ENCODE measurements at regions not wholly inside any gene's neighbourhood (a gene's known extent, or its start where the extent isn't known, plus 50 kb on each side); places are given as distances from the start of the nearest gene placed in this dataset.

- H3K4me1 ChIP-seq (ENCODE audit: insufficient read depth, low read length), result no peaks in the 10 kb centered on the region
- no peaks in the 10 kb centered on the region for H4K20me1 ChIP-seq (ENCODE audit: insufficient read depth, low read length)
- H3K4me3 ChIP-seq (ENCODE audit: low read depth in 1 of 2, low read length in 2 of 2), result no peak overlapping the region
- no peaks in the 10 kb centered on the region for H3K9me3 ChIP-seq (ENCODE audit: insufficient read depth, low read length, severe bottlenecking)
- no peak overlapping the region for H2AFZ ChIP-seq (ENCODE audit: low read depth, low read length)
- H3K27ac ChIP-seq (ENCODE audit: low read length), result no peak overlapping the region
- H3K79me2 ChIP-seq (ENCODE audit: insufficient read depth, low read length), result no peaks in the 10 kb centered on the region
- no peak for TF ChIP-seq EZH2 (IDR thresholded peaks at IDR 0.05; ENCODE audit: borderline replicate concordance, low read depth, low read length, severe bottlenecking)
- TF ChIP-seq CTCF (IDR thresholded peaks at IDR 0.05; ENCODE audit: borderline replicate concordance, extremely low read depth, low read length, poor library complexity, severe bottlenecking), result no peak
- no peak for ATAC-seq (ENCODE audit: insufficient read depth, low read depth)
- no peak overlapping the region for H3K4me2 ChIP-seq (ENCODE audit: insufficient read depth, low read length)
- DNase-seq, result no peak
- no peak overlapping the region for H3K9ac ChIP-seq (ENCODE audit: low read depth, low read length)
- no peaks in the 10 kb centered on the region for H3K36me3 ChIP-seq (ENCODE audit: insufficient read depth, low read length)
- H3K27me3 ChIP-seq (ENCODE audit: insufficient read depth, low read length, poor library complexity), result no peaks in the 10 kb centered on the region
Observed at GRCh38 chr14:100955201-100955600, 51.7 kb upstream of the RTL1 start.

- Histone ChIP-seq H2AFZ (ENCODE audit: low read depth, low read length) (no peak overlapping the region), H3K4me3 (ENCODE audit: low read depth in 1 of 2, low read length in 2 of 2) (no peak overlapping the region), H3K27me3 (ENCODE audit: insufficient read depth, low read length, poor library complexity) (no peaks in the 10 kb centered on the region), H4K20me1 (ENCODE audit: insufficient read depth, low read length) (no peaks in the 10 kb centered on the region), H3K9me3 (ENCODE audit: insufficient read depth, low read length, severe bottlenecking) (no peaks in the 10 kb centered on the region), H3K4me1 (ENCODE audit: insufficient read depth, low read length) (no peaks in the 10 kb centered on the region), H3K79me2 (ENCODE audit: insufficient read depth, low read length) (no peaks in the 10 kb centered on the region), H3K4me2 (ENCODE audit: insufficient read depth, low read length) (no peak overlapping the region), H3K27ac (ENCODE audit: low read length) (no peak overlapping the region), H3K36me3 (ENCODE audit: insufficient read depth, low read length) (no peaks in the 10 kb centered on the region), H3K9ac (ENCODE audit: low read depth, low read length) (no peak overlapping the region)
- TF ChIP-seq EZH2 (IDR thresholded peaks at IDR 0.05; ENCODE audit: borderline replicate concordance, low read depth, low read length, severe bottlenecking) (no peak), CTCF (IDR thresholded peaks at IDR 0.05; ENCODE audit: borderline replicate concordance, extremely low read depth, low read length, poor library complexity, severe bottlenecking) (no peak)
- ATAC-seq (ENCODE audit: insufficient read depth, low read depth) (no peak), DNase-seq (no peak)
Observed at GRCh38 chr14:100962494-100962893, 59.0 kb upstream of the RTL1 start.

- ATAC-seq (ENCODE audit: insufficient read depth, low read depth) (no peak), DNase-seq (no peak)
- Histone ChIP-seq H3K79me2 (ENCODE audit: insufficient read depth, low read length) (no peaks in the 10 kb centered on the region), H3K4me2 (ENCODE audit: insufficient read depth, low read length) (no peak overlapping the region), H2AFZ (ENCODE audit: low read depth, low read length) (no peak overlapping the region), H3K27me3 (ENCODE audit: insufficient read depth, low read length, poor library complexity) (no peaks in the 10 kb centered on the region), H3K4me1 (ENCODE audit: insufficient read depth, low read length) (no peaks in the 10 kb centered on the region), H3K9ac (ENCODE audit: low read depth, low read length) (no peak overlapping the region), H3K4me3 (ENCODE audit: low read depth in 1 of 2, low read length in 2 of 2) (no peak overlapping the region), H3K9me3 (ENCODE audit: insufficient read depth, low read length, severe bottlenecking) (no peaks in the 10 kb centered on the region), H4K20me1 (ENCODE audit: insufficient read depth, low read length) (no peaks in the 10 kb centered on the region), H3K36me3 (ENCODE audit: insufficient read depth, low read length) (no peaks in the 10 kb centered on the region), H3K27ac (ENCODE audit: low read length) (no peak overlapping the region)
- TF ChIP-seq EZH2 (IDR thresholded peaks at IDR 0.05; ENCODE audit: borderline replicate concordance, low read depth, low read length, severe bottlenecking), result no peak
- TF ChIP-seq CTCF (IDR thresholded peaks at IDR 0.05; ENCODE audit: borderline replicate concordance, extremely low read depth, low read length, poor library complexity, severe bottlenecking), result no peak
Observed at GRCh38 chr14:100965296-100965695, 61.8 kb upstream of the RTL1 start.

GRCh38 chr14:100967178-100967577, 63.7 kb upstream of the RTL1 start:
- no peak for TF ChIP-seq EZH2 (IDR thresholded peaks at IDR 0.05; ENCODE audit: borderline replicate concordance, low read depth, low read length, severe bottlenecking)
- TF ChIP-seq CTCF (IDR thresholded peaks at IDR 0.05; ENCODE audit: borderline replicate concordance, extremely low read depth, low read length, poor library complexity, severe bottlenecking), result no peak
- no peaks in the 10 kb centered on the region for H3K9me3 ChIP-seq (ENCODE audit: insufficient read depth, low read length, severe bottlenecking)

More at GRCh38 chr14:100967178-100967577, 63.7 kb upstream of the RTL1 start:
- no peaks in the 10 kb centered on the region for H3K79me2 ChIP-seq (ENCODE audit: insufficient read depth, low read length)
- no peak overlapping the region for H3K27ac ChIP-seq (ENCODE audit: low read length)
- H2AFZ ChIP-seq (ENCODE audit: low read depth, low read length), result no peak overlapping the region
- H4K20me1 ChIP-seq (ENCODE audit: insufficient read depth, low read length), result no peaks in the 10 kb centered on the region
- no peaks in the 10 kb centered on the region for H3K36me3 ChIP-seq (ENCODE audit: insufficient read depth, low read length)
- no peak overlapping the region for H3K4me3 ChIP-seq (ENCODE audit: low read depth in 1 of 2, low read length in 2 of 2)
- H3K4me2 ChIP-seq (ENCODE audit: insufficient read depth, low read length), result no peak overlapping the region
- no peaks in the 10 kb centered on the region for H3K4me1 ChIP-seq (ENCODE audit: insufficient read depth, low read length)
- H3K27me3 ChIP-seq (ENCODE audit: insufficient read depth, low read length, poor library complexity), result no peaks in the 10 kb centered on the region
- ATAC-seq (ENCODE audit: insufficient read depth, low read depth), result no peak
- no peak overlapping the region for H3K9ac ChIP-seq (ENCODE audit: low read depth, low read length)
- no peak for DNase-seq
